ENCODE measurements at regions not wholly inside any gene's neighbourhood (a gene's known extent, or its start where the extent isn't known, plus 50 kb on each side); places are given as distances from the start of the nearest gene placed in this dataset.

- no peaks in the 10 kb centered on the region for H3K9me3 ChIP-seq (ENCODE audit: control insufficient read depth in 2 of 2, insufficient read depth in 1 of 2, low read length in 1 of 2)
- H3K36me3 ChIP-seq (ENCODE audit: control insufficient read depth in 2 of 2, insufficient read depth in 2 of 2, low read length in 1 of 2) = no peaks in the 10 kb centered on the region
- H3K4me3 ChIP-seq (ENCODE audit: low read length in 2 of 2) = no peak overlapping the region
- H3K4me1 ChIP-seq (ENCODE audit: control insufficient read depth in 2 of 2, insufficient read depth in 2 of 2, low read length in 2 of 2) = no peaks in the 10 kb centered on the region
- 79% methylated on average over 12 of the region's 12 CpGs for WGBS
- H3K27me3 ChIP-seq (ENCODE audit: control insufficient read depth in 2 of 2, insufficient read depth in 1 of 2, low read length in 1 of 2) = no peaks in the 10 kb centered on the region
- DNase-seq (ENCODE audit: low read depth in 6 of 9, low spot score in 9 of 9) = peak in 1 of 9 donors; percentile 8
- no peak overlapping the region for H3K27ac ChIP-seq (ENCODE audit: low read depth in 1 of 2, low read length in 1 of 2)
Measured at GRCh38 chr2:4745056-4745991, 946.9 kb upstream of the SOX11 start.

- no peak overlapping the region for H3K27ac ChIP-seq (ENCODE audit: low read depth in 1 of 2, low read length in 1 of 2)
- no peaks in the 10 kb centered on the region for H3K9me3 ChIP-seq (ENCODE audit: control insufficient read depth in 2 of 2, insufficient read depth in 1 of 2, low read length in 1 of 2)
- WGBS = 93% methylated on average over 4 of the region's 4 CpGs
- no peak for DNase-seq (ENCODE audit: low read depth in 6 of 9, low spot score in 9 of 9)
- no peak overlapping the region for H3K4me3 ChIP-seq (ENCODE audit: low read length in 2 of 2)
- no peaks in the 10 kb centered on the region for H3K4me1 ChIP-seq (ENCODE audit: control insufficient read depth in 2 of 2, insufficient read depth in 2 of 2, low read length in 2 of 2)
- H3K36me3 ChIP-seq (ENCODE audit: control insufficient read depth in 2 of 2, insufficient read depth in 2 of 2, low read length in 1 of 2) = no peaks in the 10 kb centered on the region
- no peaks in the 10 kb centered on the region for H3K27me3 ChIP-seq (ENCODE audit: control insufficient read depth in 2 of 2, insufficient read depth in 1 of 2, low read length in 1 of 2)
Measured at GRCh38 chr2:4753721-4754120, 938.5 kb upstream of the SOX11 start.

GRCh38 chr2:4762951-4763376 is 929.2 kb upstream of the SOX11 start:
- H3K9me3 ChIP-seq (ENCODE audit: control insufficient read depth in 2 of 2, insufficient read depth in 1 of 2, low read length in 1 of 2) = peaks cover 0 to 4% of the 10 kb centered on the region in 2 donors
- no peaks in the 10 kb centered on the region for H3K4me1 ChIP-seq (ENCODE audit: control insufficient read depth in 2 of 2, insufficient read depth in 2 of 2, low read length in 2 of 2)
- H3K27me3 ChIP-seq (ENCODE audit: control insufficient read depth in 2 of 2, insufficient read depth in 1 of 2, low read length in 1 of 2) = no peaks in the 10 kb centered on the region
- no peaks in the 10 kb centered on the region for H3K36me3 ChIP-seq (ENCODE audit: control insufficient read depth in 2 of 2, insufficient read depth in 2 of 2, low read length in 1 of 2)
- peak in 1 of 9 donors; percentile 6 for DNase-seq (ENCODE audit: low read depth in 6 of 9, low spot score in 9 of 9)
- H3K4me3 ChIP-seq (ENCODE audit: low read length in 2 of 2) = no peak overlapping the region
- 15% methylated on average over 4 of the region's 4 CpGs for WGBS
- H3K27ac ChIP-seq (ENCODE audit: low read depth in 1 of 2, low read length in 1 of 2) = no peak overlapping the region

GRCh38 chr2:4765787-4766530 is 926.2 kb upstream of the SOX11 start:
- Histone ChIP-seq H3K4me3 (ENCODE audit: low read length in 2 of 2) (no peak overlapping the region), H3K27ac (ENCODE audit: low read depth in 1 of 2, low read length in 1 of 2) (no peak overlapping the region), H3K9me3 (ENCODE audit: control insufficient read depth in 2 of 2, insufficient read depth in 1 of 2, low read length in 1 of 2) (peaks cover 0 to 4% of the 10 kb centered on the region in 2 donors), H3K4me1 (ENCODE audit: control insufficient read depth in 2 of 2, insufficient read depth in 2 of 2, low read length in 2 of 2) (no peaks in the 10 kb centered on the region), H3K36me3 (ENCODE audit: control insufficient read depth in 2 of 2, insufficient read depth in 2 of 2, low read length in 1 of 2) (no peaks in the 10 kb centered on the region), H3K27me3 (ENCODE audit: control insufficient read depth in 2 of 2, insufficient read depth in 1 of 2, low read length in 1 of 2) (no peaks in the 10 kb centered on the region)
- DNase-seq (ENCODE audit: low read depth in 6 of 9, low spot score in 9 of 9) = no peak
- 90% methylated on average over 16 of the region's 16 CpGs for WGBS

- Histone ChIP-seq H3K9me3 (ENCODE audit: control insufficient read depth in 2 of 2, insufficient read depth in 1 of 2, low read length in 1 of 2) (peaks cover 0 to 10% of the 10 kb centered on the region in 2 donors), H3K4me1 (ENCODE audit: control insufficient read depth in 2 of 2, insufficient read depth in 2 of 2, low read length in 2 of 2) (no peaks in the 10 kb centered on the region), H3K27me3 (ENCODE audit: control insufficient read depth in 2 of 2, insufficient read depth in 1 of 2, low read length in 1 of 2) (no peaks in the 10 kb centered on the region), H3K4me3 (ENCODE audit: low read length in 2 of 2) (no peak overlapping the region), H3K36me3 (ENCODE audit: control insufficient read depth in 2 of 2, insufficient read depth in 2 of 2, low read length in 1 of 2) (no peaks in the 10 kb centered on the region), H3K27ac (ENCODE audit: low read depth in 1 of 2, low read length in 1 of 2) (no peak overlapping the region)
- 99% methylated on average over 2 of the region's 2 CpGs for WGBS
- no peak for DNase-seq (ENCODE audit: low read depth in 6 of 9, low spot score in 9 of 9)
Measured at GRCh38 chr2:4775668-4776067, 916.5 kb upstream of the SOX11 start.

GRCh38 chr2:4780679-4781078 is 911.5 kb upstream of the SOX11 start:
- H3K9me3 ChIP-seq (ENCODE audit: control insufficient read depth in 2 of 2, insufficient read depth in 1 of 2, low read length in 1 of 2) = peaks cover 0 to 10% of the 10 kb centered on the region in 2 donors
- no peaks in the 10 kb centered on the region for H3K27me3 ChIP-seq (ENCODE audit: control insufficient read depth in 2 of 2, insufficient read depth in 1 of 2, low read length in 1 of 2)
- no peaks in the 10 kb centered on the region for H3K4me1 ChIP-seq (ENCODE audit: control insufficient read depth in 2 of 2, insufficient read depth in 2 of 2, low read length in 2 of 2)
- WGBS = 91% methylated on average over 3 of the region's 3 CpGs
- H3K27ac ChIP-seq (ENCODE audit: low read depth in 1 of 2, low read length in 1 of 2) = no peak overlapping the region
- H3K4me3 ChIP-seq (ENCODE audit: low read length in 2 of 2) = no peak overlapping the region
- no peaks in the 10 kb centered on the region for H3K36me3 ChIP-seq (ENCODE audit: control insufficient read depth in 2 of 2, insufficient read depth in 2 of 2, low read length in 1 of 2)
- DNase-seq (ENCODE audit: low read depth in 6 of 9, low spot score in 9 of 9) = no peak

- Histone ChIP-seq H3K36me3 (ENCODE audit: control insufficient read depth in 2 of 2, insufficient read depth in 2 of 2, low read length in 1 of 2) (no peaks in the 10 kb centered on the region), H3K27me3 (ENCODE audit: control insufficient read depth in 2 of 2, insufficient read depth in 1 of 2, low read length in 1 of 2) (no peaks in the 10 kb centered on the region), H3K4me1 (ENCODE audit: control insufficient read depth in 2 of 2, insufficient read depth in 2 of 2, low read length in 2 of 2) (no peaks in the 10 kb centered on the region), H3K27ac (ENCODE audit: low read depth in 1 of 2, low read length in 1 of 2) (no peak overlapping the region), H3K4me3 (ENCODE audit: low read length in 2 of 2) (no peak overlapping the region), H3K9me3 (ENCODE audit: control insufficient read depth in 2 of 2, insufficient read depth in 1 of 2, low read length in 1 of 2) (peaks cover 0 to 14% of the 10 kb centered on the region in 2 donors)
- no peak for DNase-seq (ENCODE audit: low read depth in 6 of 9, low spot score in 9 of 9)
- WGBS = 96% methylated on average over 1 of the region's 1 CpG
Measured at GRCh38 chr2:4782647-4783046, 909.5 kb upstream of the SOX11 start.

- Histone ChIP-seq H3K4me3 (ENCODE audit: low read length in 2 of 2) (no peak overlapping the region), H3K27me3 (ENCODE audit: control insufficient read depth in 2 of 2, insufficient read depth in 1 of 2, low read length in 1 of 2) (no peaks in the 10 kb centered on the region), H3K9me3 (ENCODE audit: control insufficient read depth in 2 of 2, insufficient read depth in 1 of 2, low read length in 1 of 2) (peaks cover 0 to 10% of the 10 kb centered on the region in 2 donors), H3K36me3 (ENCODE audit: control insufficient read depth in 2 of 2, insufficient read depth in 2 of 2, low read length in 1 of 2) (no peaks in the 10 kb centered on the region), H3K27ac (ENCODE audit: low read depth in 1 of 2, low read length in 1 of 2) (no peak overlapping the region), H3K4me1 (ENCODE audit: control insufficient read depth in 2 of 2, insufficient read depth in 2 of 2, low read length in 2 of 2) (no peaks in the 10 kb centered on the region)
- 72% methylated on average over 3 of the region's 3 CpGs for WGBS
- no peak for DNase-seq (ENCODE audit: low read depth in 6 of 9, low spot score in 9 of 9)
Measured at GRCh38 chr2:4791488-4791887, 900.7 kb upstream of the SOX11 start.

GRCh38 chr2:4792126-4792525 is 900.1 kb upstream of the SOX11 start:
- no peak overlapping the region for H3K27ac ChIP-seq (ENCODE audit: low read depth in 1 of 2, low read length in 1 of 2)
- peaks cover 0 to 11% of the 10 kb centered on the region in 2 donors for H3K9me3 ChIP-seq (ENCODE audit: control insufficient read depth in 2 of 2, insufficient read depth in 1 of 2, low read length in 1 of 2)
- H3K36me3 ChIP-seq (ENCODE audit: control insufficient read depth in 2 of 2, insufficient read depth in 2 of 2, low read length in 1 of 2) = no peaks in the 10 kb centered on the region
- DNase-seq (ENCODE audit: low read depth in 6 of 9, low spot score in 9 of 9) = no peak
- no peaks in the 10 kb centered on the region for H3K4me1 ChIP-seq (ENCODE audit: control insufficient read depth in 2 of 2, insufficient read depth in 2 of 2, low read length in 2 of 2)
- no peak overlapping the region for H3K4me3 ChIP-seq (ENCODE audit: low read length in 2 of 2)
- no peaks in the 10 kb centered on the region for H3K27me3 ChIP-seq (ENCODE audit: control insufficient read depth in 2 of 2, insufficient read depth in 1 of 2, low read length in 1 of 2)
